GM19328 (cell line): ENCODE measurements at regions not wholly inside any gene's neighbourhood (a gene's known extent, or its start where the extent isn't known, plus 50 kb on each side); places are given as distances from the start of the nearest gene placed in this dataset.

ENCODE experiments used
- ATAC-seq: cut with Tn5 transposase; IDR thresholded peaks from one replicate; pipeline ENCODE4 v1.9.1; 2021; ENCODE audit warnings: mild to moderate bottlenecking, moderate library complexity; ENCODE audit not compliant: unreplicated experiment

- no peak for ATAC-seq
Observed at GRCh38 chr16:86823888-86824671, 245.7 kb downstream of the FOXL1 start.

GRCh38 chr16:86824751-86825296 lies 246.5 kb downstream of the FOXL1 start:
- no peak for ATAC-seq

GRCh38 chr16:86825631-86826030 lies 247.3 kb downstream of the FOXL1 start:
- no peak for ATAC-seq

DNA sequence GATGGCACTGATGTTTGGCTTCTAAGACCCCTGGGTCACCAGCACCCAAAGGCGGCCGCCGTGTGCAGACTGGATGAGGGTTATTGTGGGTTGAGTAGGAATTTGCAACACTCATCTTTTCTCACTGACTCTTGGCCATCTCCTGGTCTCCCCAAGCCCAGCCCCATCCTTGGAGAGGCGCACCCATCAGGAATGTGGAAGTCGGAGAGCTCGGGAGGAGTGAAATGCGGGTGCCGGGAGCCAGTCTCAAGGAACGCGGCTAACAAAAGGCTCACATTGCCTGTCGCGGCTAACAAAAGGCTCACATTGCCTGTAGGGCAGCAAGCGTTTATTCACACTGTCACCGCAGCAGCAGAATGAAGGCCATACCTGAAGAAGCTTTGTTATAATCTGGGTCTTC lies 248.6 kb downstream of the FOXL1 start:
- ATAC-seq = no peak

- no peak for ATAC-seq
Observed at GRCh38 chr16:86827521-86827920, 249.2 kb downstream of the FOXL1 start.

- no peak for ATAC-seq
Observed at GRCh38 chr16:86828202-86828601, 249.9 kb downstream of the FOXL1 start.

DNA sequence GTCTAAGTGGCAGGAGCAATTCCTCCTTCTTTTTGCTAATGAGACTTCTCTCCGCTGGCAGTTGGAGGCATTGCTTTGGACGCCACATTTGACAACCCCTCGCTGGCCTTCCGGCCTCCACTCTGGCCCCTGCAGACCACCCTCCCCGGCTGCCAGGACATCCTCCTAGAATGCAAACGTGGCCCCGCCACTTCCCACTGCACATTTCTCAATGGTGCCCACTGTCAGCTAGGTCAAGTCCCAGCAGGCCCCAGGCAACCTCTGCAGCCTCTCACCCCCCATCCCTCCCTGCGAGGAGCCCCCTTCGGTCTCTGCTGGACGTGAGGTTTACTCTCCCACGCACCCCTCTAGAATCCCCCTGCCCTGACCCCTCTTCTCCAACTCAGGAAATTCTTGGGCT lies 250.3 kb downstream of the FOXL1 start:
- ATAC-seq = no peak

GRCh38 chr16:86831366-86831765 lies 253.0 kb downstream of the FOXL1 start:
- ATAC-seq = no peak

GRCh38 chr16:86833136-86833535 lies 254.8 kb downstream of the FOXL1 start:
- no peak for ATAC-seq

DNA sequence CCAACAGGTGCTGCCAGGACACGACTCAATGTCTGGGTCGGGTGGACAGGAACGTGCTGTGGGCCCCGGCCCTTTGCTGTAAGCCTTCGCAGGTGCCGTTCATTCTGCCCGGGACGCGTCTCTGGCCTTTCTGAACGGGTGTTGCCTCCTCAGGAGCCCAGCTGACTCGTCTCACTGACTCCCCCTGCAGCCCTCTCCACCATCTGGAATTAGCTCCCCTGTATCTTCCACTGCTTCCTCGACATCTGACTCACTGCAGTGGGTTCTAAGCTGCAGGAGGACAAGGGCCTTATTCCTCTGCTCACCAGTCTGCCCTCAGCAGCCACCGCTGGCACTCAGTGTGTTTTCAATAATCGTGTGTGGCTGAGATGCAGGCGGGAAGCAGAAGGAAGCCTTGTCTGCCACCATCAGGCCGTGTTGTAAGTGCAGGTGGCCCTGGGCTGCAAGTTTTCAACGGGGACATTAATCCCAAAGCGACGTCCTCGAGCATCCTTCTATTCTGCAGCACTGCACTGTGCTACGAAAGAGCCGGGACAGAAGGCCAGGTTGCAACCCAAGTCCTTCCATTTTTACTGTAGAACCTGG lies 256.2 kb downstream of the FOXL1 start:
- no peak for ATAC-seq

GRCh38 chr16:86835982-86836381 lies 257.6 kb downstream of the FOXL1 start:
- ATAC-seq = no peak

GRCh38 chr16:86836503-86837129 lies 258.3 kb downstream of the FOXL1 start:
- no peak for ATAC-seq

- no peak for ATAC-seq
Observed at GRCh38 chr16:86843812-86844211, 265.5 kb downstream of the FOXL1 start.

DNA sequence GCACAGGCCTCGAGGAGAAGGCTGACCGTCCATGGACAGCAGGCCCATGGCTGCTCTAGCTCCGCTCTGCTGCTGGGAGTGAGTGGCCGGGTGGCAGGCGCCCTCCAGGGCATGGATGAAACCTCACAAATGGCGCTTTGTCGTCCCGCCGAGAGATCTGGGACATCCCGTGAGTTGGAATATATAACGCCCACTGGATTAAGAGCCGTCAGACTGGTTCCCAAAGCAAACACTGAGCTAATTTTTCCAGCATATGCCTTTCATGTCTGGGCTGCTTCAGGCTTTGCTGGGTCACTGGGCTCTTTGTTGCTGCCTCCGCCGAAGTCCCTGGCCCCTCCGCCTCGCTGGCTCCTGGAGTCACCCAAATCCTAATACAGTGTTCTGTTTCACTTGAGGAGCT lies 266.3 kb downstream of the FOXL1 start:
- ATAC-seq = no peak

GRCh38 chr16:86846136-86846535 lies 267.8 kb downstream of the FOXL1 start:
- ATAC-seq = no peak

GRCh38 chr16:86848821-86849220 lies 270.5 kb downstream of the FOXL1 start:
- no peak for ATAC-seq

- no peak for ATAC-seq
Observed at GRCh38 chr16:86850670-86851069, 272.3 kb downstream of the FOXL1 start.

GRCh38 chr16:86852135-86852534 lies 273.8 kb downstream of the FOXL1 start:
- no peak for ATAC-seq

- ATAC-seq = no peak
Observed at GRCh38 chr16:86854058-86854621, 275.8 kb downstream of the FOXL1 start.

DNA sequence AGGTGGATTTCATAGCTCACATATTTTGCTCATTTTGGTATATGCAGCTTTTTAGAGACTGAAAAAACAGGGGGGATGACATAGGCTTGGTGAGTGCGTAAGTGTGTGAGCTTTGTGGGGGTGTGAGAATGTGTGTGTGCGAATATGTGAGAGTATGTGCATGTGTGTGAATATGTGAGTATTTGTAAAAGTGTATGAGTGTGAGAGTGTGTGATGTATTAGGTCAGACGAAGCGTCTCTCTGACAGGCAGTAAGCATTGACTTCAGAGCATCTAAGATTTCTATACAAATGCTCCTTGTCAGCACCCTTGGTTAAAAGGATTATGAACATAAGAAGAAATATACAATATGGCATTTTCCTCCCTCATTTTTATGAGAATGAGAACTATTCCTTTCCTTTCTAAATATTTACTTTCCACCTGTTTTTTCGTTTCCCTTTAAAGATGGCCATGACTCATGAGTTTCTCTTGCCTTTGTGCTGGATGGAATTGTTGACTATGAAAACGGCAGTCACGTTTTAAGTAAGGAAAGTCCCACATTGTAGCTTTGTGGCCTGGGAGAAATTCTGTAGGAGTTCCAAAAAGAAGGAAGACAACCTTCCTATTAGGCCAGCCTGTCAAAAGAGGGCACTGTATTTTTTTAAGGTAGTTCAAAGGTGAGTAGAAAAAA lies 276.4 kb downstream of the FOXL1 start:
- no peak for ATAC-seq

- ATAC-seq = no peak
Observed at GRCh38 chr16:86856946-86857586, 278.7 kb downstream of the FOXL1 start.
